K562 (cell line): ENCODE measurements at regions not wholly inside any gene's neighbourhood (a gene's known extent, or its start where the extent isn't known, plus 50 kb on each side); places are given as distances from the start of the nearest gene placed in this dataset.

Experiments used
- ATAC-seq: fragments of 200-7000 bp; cut with Tn5 transposase; 3 replicates; pipeline ENCODE4 v1.9.1; 2020; ENCODE audit warnings: moderate library complexity
- BruUV-seq: library from RNA; stranded (reverse); fragments of 400-500 nt; replicated peaks from 2 replicates; lab custom pipeline; 2021; lab: Mats Ljungman, UMichigan
- CTCF ChIA-PET: fragments of 300-600 bp; formaldehyde crosslinking; extraction: SDS; loops from one replicate; lab custom pipeline; 2021; ENCODE audit warnings: low intra/inter-chr PET ratio; lab: Yijun Ruan, JAX
- POLR2A ChIA-PET: fragments of 300-600, 350-650 bp; sonication (Branson Sonifier 250); formaldehyde crosslinking; extraction: SDS; loops from one replicate; lab custom pipeline; 2021; ENCODE audit warnings: antibody characterized with exemption, inconsistent platforms; lab: Yijun Ruan, JAX
- DNase-seq, 4 experiments: peaks; one replicate each; pipeline versions ENCODE4 v3.0.0 to v3.0.0-alpha.2; 2011 to 2018; ENCODE audit warnings: low spot score in 3 of 4, mixed read lengths in 3 of 4; ENCODE audit errors: extremely low read depth in 1 of 4
- FAIRE-seq: peaks from 2 replicates; lab custom pipeline; 2011; peaks lifted over from hg19 to GRCh38; lab: Jason Lieb, UNC
- H2AFZ ChIP-seq: 2 replicates; pipeline ENCODE4 v1.6.0; 2011; ENCODE audit warnings: low read depth, low read length, control low read depth, inconsistent platforms
- H3K27ac ChIP-seq: fragments of 200-600 bp; 3 replicates; pipeline ENCODE4 v1.8.0; 2011; ENCODE audit warnings: low read depth, mild to moderate bottlenecking, control low read depth, inconsistent platforms, low read length, moderate library complexity, mixed read lengths; ENCODE audit errors: extremely low read depth
- H3K27me3 ChIP-seq, 2 experiments: fragments of 300-600 bp in 1 of 2; 2 replicates in 1 of 2; 3 replicates in 1 of 2; pipeline versions ENCODE4 v1.6.0 to v1.8.0; 2011; ENCODE audit warnings: inconsistent platforms in 2 of 2, low read length in 2 of 2, mild to moderate bottlenecking in 1 of 2, mixed read lengths in 1 of 2, moderate library complexity in 1 of 2; ENCODE audit not compliant: control insufficient read depth in 2 of 2, insufficient read depth in 2 of 2
- H3K36me3 ChIP-seq: fragments of 300-600 bp; 3 replicates; pipeline ENCODE4 v1.8.0; 2011; ENCODE audit warnings: mild to moderate bottlenecking, low read length, inconsistent platforms; ENCODE audit not compliant: control insufficient read depth, insufficient read depth
- H3K4me1 ChIP-seq, 2 experiments: fragments of 200-600 bp in 1 of 2; replicated peaks in 1 of 2; 2 replicates in 1 of 2; 3 replicates in 1 of 2; pipeline versions ENCODE4 v1.5.1 to v1.8.0; 2011; ENCODE audit warnings: inconsistent platforms in 2 of 2, low read length in 2 of 2, mild to moderate bottlenecking in 1 of 2, mixed read lengths in 1 of 2, moderate library complexity in 1 of 2; ENCODE audit not compliant: control insufficient read depth in 2 of 2, insufficient read depth in 2 of 2
- H3K4me2 ChIP-seq: 2 replicates; pipeline ENCODE4 v1.6.1; 2011; ENCODE audit warnings: low read length, control low read depth, inconsistent platforms, mixed read lengths; ENCODE audit not compliant: insufficient read depth
- H3K4me3 ChIP-seq: fragments of 200-600 bp; sonication (generic), shearing (Covaris generic); 2 replicates; pipeline ENCODE4 v1.5.1; 2016; ENCODE audit warnings: control low read depth, inconsistent platforms
- H3K79me2 ChIP-seq: fragments of 200-600 bp; 3 replicates; pipeline ENCODE4 v1.8.0; 2011; ENCODE audit warnings: low read length, inconsistent platforms; ENCODE audit not compliant: control insufficient read depth, insufficient read depth
- H3K9ac ChIP-seq, 2 experiments: 2 replicates each; pipeline versions ENCODE4 v1.6.0 to v1.6.1; 2011; ENCODE audit warnings: low read depth in 2 of 2, low read length in 2 of 2, control low read depth in 1 of 2, inconsistent platforms in 1 of 2, mild to moderate bottlenecking in 1 of 2, mixed read lengths in 1 of 2; ENCODE audit not compliant: insufficient read depth in 1 of 2
- H3K9me1 ChIP-seq: one replicate; pipeline ENCODE4 v1.6.0; 2011; ENCODE audit warnings: inconsistent platforms, mild to moderate bottlenecking, low read length, moderate library complexity; ENCODE audit not compliant: control insufficient read depth, insufficient read depth
- H3K9me3 ChIP-seq: replicated peaks from 2 replicates; pipeline ENCODE4 v1.5.1; 2011; ENCODE audit warnings: low read depth, low read length, inconsistent platforms; ENCODE audit not compliant: control insufficient read depth, insufficient read depth
- H4K20me1 ChIP-seq: replicated peaks from 2 replicates; pipeline ENCODE4 v1.6.1; 2011; ENCODE audit warnings: low read length, inconsistent platforms, mixed read lengths; ENCODE audit not compliant: control insufficient read depth, insufficient read depth
- CCAR2 ChIP-seq: fragments of 200-400 bp; formaldehyde crosslinking; IDR thresholded peaks from 2 replicates; pipeline ENCODE4 v1.6.1; 2017; ENCODE audit warnings: mild to moderate bottlenecking, low read depth, low read length
- CREB3 ChIP-seq: fragments of 450-650 bp; conservative IDR thresholded peaks from 2 replicates; pipeline ENCODE4 v1.6.1; 2016; ENCODE audit warnings: missing genetic modification characterization, low read depth, mild to moderate bottlenecking, missing compliant biosample characterization, moderate library complexity
- CREB5 ChIP-seq: fragments of 250-450 bp; sonication (Bioruptor Pico); IDR thresholded peaks from 2 replicates; pipeline ENCODE4 v1.5.0; 2020; ENCODE audit warnings: mild to moderate bottlenecking
- CSDE1 ChIP-seq, 2 experiments: fragments of 450-650 bp; IDR thresholded peaks; 2 replicates each; pipeline ENCODE4 v1.6.1; 2016; ENCODE audit warnings: mild to moderate bottlenecking in 1 of 2
- ID3 ChIP-seq, 2 experiments: fragments of 250-450 bp in 1 of 2; fragments of 450-650 bp in 1 of 2; sonication (Bioruptor Pico) in 1 of 2; IDR thresholded peaks; 2 replicates each; pipeline versions ENCODE4 v1.6.1 to v1.8.0; 2016 to 2021; ENCODE audit warnings: mild to moderate bottlenecking in 2 of 2, moderate library complexity in 2 of 2, missing compliant biosample characterization in 1 of 2, missing genetic modification characterization in 1 of 2
- JUNB ChIP-seq: fragments of 450-650 bp; formaldehyde crosslinking; conservative IDR thresholded peaks from 2 replicates; pipeline ENCODE4 v1.4.0; 2020; ENCODE audit warnings: mild to moderate bottlenecking
- LARP7 ChIP-seq: fragments of 450-650 bp; IDR thresholded peaks from 2 replicates; pipeline ENCODE4 v1.6.1; 2016
- MCM7 ChIP-seq, 2 experiments: fragments of 450-650 bp; IDR thresholded peaks; 2 replicates each; pipeline ENCODE4 v1.6.1; 2016 to 2018
- NBN ChIP-seq: fragments of 450-650 bp; IDR thresholded peaks from 2 replicates; pipeline ENCODE4 v1.6.1; 2016; ENCODE audit warnings: low read depth, mild to moderate bottlenecking
- RB1 ChIP-seq: fragments of 450-650 bp; IDR thresholded peaks from 2 replicates; pipeline ENCODE4 v1.6.1; 2017; ENCODE audit warnings: low read depth, mild to moderate bottlenecking
- RBM22 ChIP-seq: fragments of 200-400 bp; formaldehyde crosslinking; IDR thresholded peaks from 2 replicates; pipeline ENCODE4 v1.6.1; 2018; ENCODE audit warnings: low read length, low read depth; ENCODE audit not compliant: poor library complexity, severe bottlenecking
- SMAD4 ChIP-seq: fragments of 250-450 bp; sonication (Bioruptor Pico); conservative IDR thresholded peaks from 2 replicates; pipeline ENCODE4 v1.8.0; 2021; ENCODE audit warnings: inconsistent platforms, mild to moderate bottlenecking, moderate library complexity
- SP1 ChIP-seq: sonication (generic); formaldehyde crosslinking; IDR thresholded peaks from 2 replicates; pipeline ENCODE4 v1.8.1; 2022; ENCODE audit warnings: mild to moderate bottlenecking, missing genetic modification reagents
- SRF ChIP-seq, 2 experiments: fragments of 250-450, 450-650 bp in 1 of 2; sonication (Bioruptor Pico) in 1 of 2; sonication (generic) in 1 of 2; formaldehyde crosslinking; IDR thresholded peaks; 2 replicates each; pipeline versions ENCODE4 v1.5.0 to v1.5.1; 2020 to 2022; ENCODE audit warnings: mild to moderate bottlenecking in 1 of 2, missing genetic modification reagents in 1 of 2
- TCF3 ChIP-seq: sonication (generic); formaldehyde crosslinking; IDR thresholded peaks from 2 replicates; pipeline ENCODE4 v1.4.0; 2020; ENCODE audit warnings: mild to moderate bottlenecking, missing genetic modification reagents
- TCF7L2 ChIP-seq: fragments of 150-350 bp; IDR thresholded peaks from 2 replicates; pipeline ENCODE4 v1.6.1; 2016; ENCODE audit warnings: low read depth, mild to moderate bottlenecking, low read length, moderate library complexity
- WHSC1 ChIP-seq: IDR thresholded peaks from one replicate; pipeline ENCODE4 v1.6.1; 2012; ENCODE audit warnings: low read length, control low read depth, inconsistent platforms
- ZNF124 ChIP-seq: sonication (generic); formaldehyde crosslinking; IDR thresholded peaks from 2 replicates; pipeline ENCODE4 v1.8.1; 2022; ENCODE audit warnings: missing genetic modification reagents
- ZNF165 ChIP-seq: fragments of 250-450 bp; sonication (Bioruptor Pico); IDR thresholded peaks from 2 replicates; pipeline ENCODE4 v1.4.0; 2020; ENCODE audit warnings: borderline replicate concordance
- ZNF436 ChIP-seq: fragments of 250-450, 450-650 bp; sonication (Bioruptor Pico); formaldehyde crosslinking; IDR thresholded peaks from 2 replicates; pipeline ENCODE4 v1.7.0; 2020; ENCODE audit warnings: mild to moderate bottlenecking
- WGBS: fragments of 100-300 bp; shearing (Covaris generic); methylation state at CpG from one replicate; pipeline ENCODE4 v1.1.6; 2016; ENCODE audit warnings: low coverage, mixed read lengths; ENCODE audit not compliant: insufficient coverage; ENCODE audit errors: missing lambda C conversion rate; 5-methylcytosine and 5-hydroxymethylcytosine counted together
- in situ Hi-C: fragments of 300-500 bp; cut with MboI; formaldehyde crosslinking; loops from 4 replicates; pipeline ENCODE4 v1.15.0; 2018; ENCODE audit warnings: inconsistent platforms, mixed read lengths
- intact Hi-C: fragments of 100-400 bp; cut with micrococcal nuclease; formaldehyde crosslinking; loops from 2 replicates; pipeline ENCODE4 v1.14.2; 2022

- no peak for DNase-seq
- no peaks in the 10 kb centered on the region for H3K27me3 ChIP-seq
- no peak overlapping the region for H3K4me3 ChIP-seq
- H3K36me3 ChIP-seq = no peaks in the 10 kb centered on the region
- no peak for ATAC-seq
- H3K27ac ChIP-seq = no peak overlapping the region
- ChIA-PET CTCF (no interaction called here), POLR2A (no interaction called here)
- WGBS = 0% methylated on average over 3 of the region's 3 CpGs
- no peaks in the 10 kb centered on the region for H3K79me2 ChIP-seq
- H4K20me1 ChIP-seq = no peaks in the 10 kb centered on the region
- no peak for FAIRE-seq
- TF ChIP-seq SP1 (CRISPR knock-in tag) (no peak), CREB3 (tag) (no peak), TCF3 (CRISPR knock-in tag) (no peak), RBM22 (no peak), SRF (CRISPR knock-in tag; IDR thresholded peaks at IDR 0.05) (no peak), NBN (no peak), SMAD4 (CRISPR knock-in tag) (no peak), ZNF165 (CRISPR knock-in tag) (no peak), ID3 (CRISPR knock-in tag; IDR thresholded peaks at IDR 0.05) (no peak), ID3 (tag; IDR thresholded peaks at IDR 0.05) (no peak), TCF7L2 (no peak), CCAR2 (no peak), RB1 (no peak), WHSC1 (no peak), CREB5 (no peak), JUNB (no peak), CSDE1 (IDR thresholded peaks at IDR 0.05) (no peak), LARP7 (no peak), MCM7 (IDR thresholded peaks at IDR 0.05) (no peak), ZNF124 (CRISPR knock-in tag) (no peak), ZNF436 (CRISPR knock-in tag) (no peak)
- H3K9me3 ChIP-seq = no peaks in the 10 kb centered on the region
- no peaks in the 10 kb centered on the region for H3K4me1 ChIP-seq
- in situ Hi-C loops (no loop called here), intact Hi-C loops (no loop called here)
- H3K9ac ChIP-seq = no peak overlapping the region
- no TSS peak for BruUV-seq
- no peaks in the 10 kb centered on the region for H3K9me1 ChIP-seq
- H3K4me2 ChIP-seq = no peak overlapping the region
- H2AFZ ChIP-seq = no peak overlapping the region
Observed at GRCh38 chr2:41420219-41420618, 627.6 kb upstream of the PKDCC start.
